Endothelial cell of umbilical vein (primary cell): ENCODE measurements at regions not wholly inside any gene's neighbourhood (a gene's known extent, or its start where the extent isn't known, plus 50 kb on each side); places are given as distances from the start of the nearest gene placed in this dataset.

Experiments used
- BruUV-seq: library from RNA; stranded (reverse); fragments of 400-500 nt; replicated peaks from 2 replicates; lab custom pipeline; 2021; lab: Mats Ljungman, UMichigan
- CTCF ChIA-PET: fragments of 300-600, 350-600 bp; sonication (Branson Sonifier 250); formaldehyde crosslinking; loops from one replicate; lab custom pipeline; 2021; ENCODE audit warnings: antibody characterized with exemption, inconsistent platforms; lab: Charles Lee
- POLR2A ChIA-PET: fragments of 300-600, 350-600 bp; sonication (Branson Sonifier 250); formaldehyde crosslinking; loops from one replicate; lab custom pipeline; 2021; ENCODE audit warnings: antibody characterized with exemption, inconsistent platforms; lab: Charles Lee
- DNase-seq: peaks from one replicate; pipeline ENCODE4 v3.0.0-alpha.2; 2011; ENCODE audit warnings: low read depth, low spot score
- FAIRE-seq: peaks from 2 replicates; lab custom pipeline; 2011; peaks lifted over from hg19 to GRCh38; lab: Jason Lieb, UNC
- H2AFZ ChIP-seq: 2 replicates; pipeline ENCODE4 v1.6.0; 2012; ENCODE audit warnings: low read depth, low read length, control low read depth, inconsistent platforms
- H3K27ac ChIP-seq: 2 replicates; pipeline ENCODE4 v1.5.1; 2011; ENCODE audit warnings: low read depth, mild to moderate bottlenecking, control low read depth, low read length, moderate library complexity; ENCODE audit not compliant: insufficient read depth
- H3K27me3 ChIP-seq, 2 experiments: 2 replicates each; pipeline versions ENCODE4 v1.6.0 to v1.6.1; 2011; ENCODE audit warnings: low read length in 2 of 2, mixed read lengths in 1 of 2; ENCODE audit not compliant: control insufficient read depth in 2 of 2, insufficient read depth in 2 of 2
- H3K36me3 ChIP-seq, 2 experiments: 2 replicates in 1 of 2; 3 replicates in 1 of 2; pipeline ENCODE4 v1.5.1; 2011; ENCODE audit warnings: low read length in 2 of 2, mild to moderate bottlenecking in 1 of 2, moderate library complexity in 1 of 2; ENCODE audit not compliant: control insufficient read depth in 2 of 2, insufficient read depth in 2 of 2; ENCODE audit errors: extremely low read depth in 1 of 2
- H3K4me1 ChIP-seq: 3 replicates; pipeline ENCODE4 v1.5.1; 2011; ENCODE audit warnings: mild to moderate bottlenecking, low read length; ENCODE audit not compliant: control insufficient read depth, insufficient read depth; ENCODE audit errors: extremely low read depth
- H3K4me2 ChIP-seq: 2 replicates; pipeline ENCODE4 v1.6.1; 2011; ENCODE audit warnings: low read length, control low read depth, mixed read lengths; ENCODE audit not compliant: insufficient read depth
- H3K4me3 ChIP-seq, 3 experiments: fragments of 200-600 bp in 1 of 3; sonication (generic), shearing (Covaris generic) in 1 of 3; replicated peaks in 1 of 3; 2 replicates each; pipeline ENCODE4 v1.5.1; 2011 to 2016; ENCODE audit warnings: control low read depth in 3 of 3, low read length in 3 of 3, mild to moderate bottlenecking in 2 of 3, inconsistent platforms in 1 of 3, low read depth in 1 of 3, moderate library complexity in 1 of 3; ENCODE audit not compliant: insufficient read depth in 1 of 3
- H3K79me2 ChIP-seq: 2 replicates; pipeline ENCODE4 v1.6.0; 2012; ENCODE audit warnings: low read length, inconsistent platforms; ENCODE audit not compliant: control insufficient read depth, insufficient read depth
- H3K9ac ChIP-seq: replicated peaks from 2 replicates; pipeline ENCODE3; 2011; ENCODE audit warnings: low read length, control low read depth; ENCODE audit not compliant: insufficient read depth; ENCODE audit errors: extremely low read depth
- H3K9me1 ChIP-seq: replicated peaks from 3 replicates; pipeline ENCODE4 v1.6.0; 2011; ENCODE audit warnings: mild to moderate bottlenecking, low read length; ENCODE audit not compliant: control insufficient read depth, insufficient read depth; ENCODE audit errors: extremely low read depth
- H3K9me3 ChIP-seq: replicated peaks from 2 replicates; pipeline ENCODE4 v1.5.1; 2012; ENCODE audit warnings: low read length, inconsistent platforms; ENCODE audit not compliant: control insufficient read depth, insufficient read depth
- H4K20me1 ChIP-seq: replicated peaks from 2 replicates; pipeline ENCODE3; 2011; ENCODE audit warnings: mild to moderate bottlenecking, low read length; ENCODE audit not compliant: control insufficient read depth, insufficient read depth; ENCODE audit errors: extremely low read depth
- CTCF ChIP-seq, 2 donors: IDR thresholded peaks; 1 replicate in 1 of 2; 2 replicates in 1 of 2; pipeline ENCODE4 v1.5.1; 2011; ENCODE audit warnings: low read length in 2 of 2, mild to moderate bottlenecking in 2 of 2, moderate library complexity in 2 of 2, control low read depth in 1 of 2, inconsistent platforms in 1 of 2, low read depth in 1 of 2; ENCODE audit not compliant: insufficient read depth in 1 of 2; ENCODE audit errors: extremely low read depth in 1 of 2
- EZH2 ChIP-seq: IDR thresholded peaks from 2 replicates; pipeline ENCODE4 v1.6.1; 2012; ENCODE audit warnings: borderline replicate concordance, low read depth, mild to moderate bottlenecking, moderate library complexity, low read length, inconsistent platforms; ENCODE audit not compliant: severe bottlenecking
- FOS ChIP-seq: IDR thresholded peaks from 2 replicates; pipeline ENCODE4 v1.6.1; 2011; ENCODE audit warnings: mild to moderate bottlenecking, low read length, moderate library complexity, borderline replicate concordance; ENCODE audit not compliant: insufficient read depth
- JUN ChIP-seq: IDR thresholded peaks from 2 replicates; pipeline ENCODE4 v1.6.1; 2011; ENCODE audit warnings: borderline replicate concordance, low read depth; ENCODE audit not compliant: insufficient read length, insufficient read depth
- MAX ChIP-seq: IDR thresholded peaks from 2 replicates; pipeline ENCODE4 v1.6.1; 2011; ENCODE audit not compliant: insufficient read depth, insufficient read length
- MYC ChIP-seq: IDR thresholded peaks from one replicate; pipeline ENCODE4 v1.6.1; 2011; ENCODE audit warnings: mild to moderate bottlenecking, low read depth, low read length
- POLR2A ChIP-seq: IDR thresholded peaks from 2 replicates; pipeline ENCODE4 v1.6.1; 2012; ENCODE audit warnings: low read depth, mild to moderate bottlenecking, control low read depth, low read length
- POLR2AphosphoS5 ChIP-seq: IDR thresholded peaks from 2 replicates; pipeline ENCODE4 v1.6.1; 2012; ENCODE audit warnings: low read depth, mild to moderate bottlenecking, control low read depth, low read length, moderate library complexity; ENCODE audit not compliant: insufficient read depth
- dilution Hi-C: fragments of 300-500 bp; cut with MboI; formaldehyde crosslinking; loops from one replicate; pipeline ENCODE4 v1.15.0; 2019; ENCODE audit warnings: low sequenced_read_pairs; ENCODE audit not compliant: extremely low pct_ligation_motif_present
- intact Hi-C: fragments of 100-400 bp; cut with micrococcal nuclease; formaldehyde crosslinking; loops from one replicate; pipeline ENCODE4 v1.10.0; 2022

GRCh38 chr10:107806026-107806425 is 641.5 kb upstream of the SORCS1 start:
- H3K9ac ChIP-seq: no peak overlapping the region
- no peaks in the 10 kb centered on the region for H4K20me1 ChIP-seq
- FAIRE-seq (no peak), DNase-seq (no peak)
- ChIA-PET CTCF (no interaction called here), POLR2A (no interaction called here)
- no peak overlapping the region for H2AFZ ChIP-seq
- no peaks in the 10 kb centered on the region for H3K27me3 ChIP-seq
- no peaks in the 10 kb centered on the region for H3K9me1 ChIP-seq
- H3K4me2 ChIP-seq: no peak overlapping the region
- no peak for TF ChIP-seq EZH2
- TF ChIP-seq MAX: no peak
- no peak for TF ChIP-seq FOS
- TF ChIP-seq POLR2A: no peak
- no peak for TF ChIP-seq MYC
- TF ChIP-seq JUN: no peak
- TF ChIP-seq CTCF (IDR thresholded peaks at IDR 0.05; ENCODE audit: extremely low read depth in 1 of 2, insufficient read depth in 1 of 2, low read depth in 1 of 2, low read length in 2 of 2): no peak
- no peaks in the 10 kb centered on the region for H3K79me2 ChIP-seq
- peaks cover 9% of the 10 kb centered on the region for H3K9me3 ChIP-seq
- no peak overlapping the region for H3K27ac ChIP-seq
- no TSS peak for BruUV-seq
- no peak overlapping the region for H3K4me3 ChIP-seq
- H3K36me3 ChIP-seq: no peaks in the 10 kb centered on the region
- dilution Hi-C loops (no loop called here), intact Hi-C loops (no loop called here)
- H3K4me1 ChIP-seq: no peaks in the 10 kb centered on the region

GRCh38 chr10:107803546-107803945 is 639.0 kb upstream of the SORCS1 start:
- Histone ChIP-seq H3K79me2 (no peaks in the 10 kb centered on the region), H3K27me3 (no peaks in the 10 kb centered on the region), H3K36me3 (no peaks in the 10 kb centered on the region), H3K9ac (no peak overlapping the region), H3K4me1 (no peaks in the 10 kb centered on the region), H4K20me1 (no peaks in the 10 kb centered on the region), H3K9me3 (peaks cover 4% of the 10 kb centered on the region), H2AFZ (no peak overlapping the region), H3K4me2 (no peak overlapping the region), H3K4me3 (no peak overlapping the region), H3K9me1 (no peaks in the 10 kb centered on the region), H3K27ac (no peak overlapping the region)
- BruUV-seq: no TSS peak
- no peak for TF ChIP-seq FOS
- no peak for TF ChIP-seq POLR2AphosphoS5
- FAIRE-seq (no peak), DNase-seq (no peak)
- CTCF ChIA-PET: no interaction called here
- intact Hi-C loops (no loop called here), dilution Hi-C loops (no loop called here)
- POLR2A ChIA-PET: no interaction called here
